GM21447 (cell line): ENCODE measurements at regions not wholly inside any gene's neighbourhood (a gene's known extent, or its start where the extent isn't known, plus 50 kb on each side); places are given as distances from the start of the nearest gene placed in this dataset.
"Not testable (repeated sequence)": the region's sequence is repeated elsewhere in the genome, so short reads cannot be mapped to it uniquely, and the experiment has no call there.

Source experiments
- ATAC-seq: cut with Tn5 transposase; IDR thresholded peaks from one replicate; pipeline ENCODE4 v1.9.1; 2021; ENCODE audit not compliant: unreplicated experiment

DNA sequence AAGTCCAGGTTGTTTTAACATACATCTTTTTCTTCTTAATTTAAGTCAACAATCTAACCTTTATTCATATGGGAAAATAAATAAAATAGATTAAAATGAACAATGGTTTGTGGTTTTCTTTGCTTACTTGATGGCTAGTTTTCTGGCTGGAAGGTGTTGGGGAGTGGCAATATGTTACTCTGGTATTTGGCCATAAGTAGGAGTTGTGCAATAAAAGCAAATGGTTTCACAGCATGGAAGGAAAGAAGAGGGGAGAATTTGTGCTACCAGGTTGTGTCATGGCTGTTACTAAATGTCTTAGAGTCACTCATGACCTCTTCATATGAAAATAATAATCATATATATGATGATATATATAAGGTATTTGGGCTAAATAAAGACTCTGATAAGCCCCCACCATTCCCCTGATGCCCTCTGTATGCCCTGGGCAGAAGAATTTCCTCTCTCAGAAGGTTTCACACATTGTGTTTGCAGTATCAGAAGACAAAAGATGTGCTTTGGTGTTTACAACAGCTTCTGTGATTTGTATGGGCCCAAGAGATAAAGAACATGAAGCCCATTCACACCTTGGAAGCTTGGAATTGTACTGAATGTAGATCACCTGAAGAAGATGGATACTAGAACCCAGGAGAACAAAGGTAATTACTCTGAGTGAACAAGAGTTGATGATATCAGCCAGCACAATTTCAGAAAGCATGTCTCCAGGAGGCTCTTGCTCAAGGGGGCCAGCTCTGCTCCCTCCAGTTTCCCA lies 160.9 kb downstream of the ALG10B start:
- no peak for ATAC-seq

DNA sequence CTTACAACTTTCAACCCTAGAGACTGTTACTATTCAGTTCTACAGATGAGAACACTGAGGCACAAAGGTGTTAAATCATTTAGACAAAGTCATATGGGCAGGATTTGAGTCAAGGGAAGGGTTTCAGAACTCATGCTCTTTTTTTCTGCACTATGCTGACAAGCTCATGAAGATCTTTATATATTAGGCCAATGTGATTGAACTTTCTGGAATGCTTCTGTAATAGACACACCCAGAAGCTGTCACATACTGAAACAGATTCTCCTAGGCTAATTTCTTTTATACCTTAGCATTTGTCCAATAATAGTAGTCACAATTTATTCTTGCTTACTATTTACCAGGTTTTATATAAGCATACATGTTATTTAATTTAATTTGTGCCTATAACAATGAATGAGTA lies 164.0 kb downstream of the ALG10B start:
- ATAC-seq: no peak

- no peak for ATAC-seq
These were observed 168.4 kb downstream of the ALG10B start for GRCh38 chr12:38484821-38485449.

DNA sequence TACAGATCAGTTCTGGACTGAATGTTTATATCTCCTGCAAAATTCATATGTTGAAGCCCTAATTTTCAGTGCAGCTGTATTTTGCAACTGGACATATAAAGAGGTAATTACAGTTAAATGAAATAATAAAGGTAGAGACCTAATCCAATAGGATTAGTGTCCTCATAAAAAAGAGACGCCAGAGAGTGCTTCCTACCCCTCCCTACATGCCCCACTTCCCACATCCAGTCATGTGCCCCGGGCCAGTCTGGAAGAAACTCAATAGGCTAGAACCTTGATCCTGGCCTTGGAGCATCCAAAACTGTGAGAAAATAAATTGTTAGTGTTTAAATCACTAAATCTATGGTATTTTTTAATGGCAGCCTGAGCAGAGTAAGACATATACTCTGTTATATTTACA lies 172.3 kb downstream of the ALG10B start:
- no peak for ATAC-seq

GRCh38 chr12:38490073-38490472 lies 173.5 kb downstream of the ALG10B start:
- ATAC-seq: no peak

GRCh38 chr12:38490941-38491340 lies 174.4 kb downstream of the ALG10B start:
- ATAC-seq: no peak

GRCh38 chr12:38501481-38501880 lies 184.9 kb downstream of the ALG10B start:
- no peak for ATAC-seq

GRCh38 chr12:38501991-38502390 lies 185.4 kb downstream of the ALG10B start:
- no peak for ATAC-seq

DNA sequence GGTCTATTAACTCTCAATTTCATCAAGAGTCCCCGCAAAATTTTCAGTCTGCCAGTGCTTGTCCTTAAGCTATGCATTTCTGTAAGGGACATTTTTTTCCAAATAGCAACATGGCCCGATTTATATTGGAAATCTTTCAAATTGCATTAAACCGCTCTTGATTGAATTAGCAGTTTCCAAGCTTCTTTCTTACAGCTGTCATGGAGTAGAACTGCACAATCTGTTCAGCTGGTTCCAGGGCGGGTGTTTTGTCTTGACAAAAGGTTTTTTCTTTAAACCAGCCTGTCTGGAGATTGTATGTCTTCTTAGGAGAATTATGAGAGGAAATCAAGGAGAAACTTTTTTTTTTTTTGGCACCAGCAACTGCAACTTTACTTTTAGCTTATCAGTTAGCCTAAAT lies 185.8 kb downstream of the ALG10B start:
- no peak for ATAC-seq

- ATAC-seq: no peak
These were observed 191.3 kb downstream of the ALG10B start for GRCh38 chr12:38507839-38508238.

DNA sequence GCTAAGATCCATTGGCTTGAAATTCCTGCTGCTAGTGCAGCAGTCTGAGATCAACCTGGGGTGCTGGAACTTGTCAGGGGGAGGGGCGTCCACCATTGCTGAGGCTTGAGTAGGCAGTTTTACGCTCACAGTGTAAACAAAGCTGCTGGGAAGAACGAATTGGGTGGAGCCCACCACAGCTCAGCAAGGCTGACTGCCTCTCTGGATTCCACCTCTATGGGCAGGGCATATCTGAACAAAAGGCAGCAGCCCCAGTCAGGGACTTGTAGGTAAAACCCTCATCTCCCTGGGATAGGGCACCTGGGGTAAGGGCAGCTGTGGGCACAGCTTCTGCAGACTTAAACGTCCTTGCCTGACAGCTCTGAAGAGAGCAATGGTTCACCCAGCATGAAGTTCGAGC lies 191.7 kb downstream of the ALG10B start:
- no peak for ATAC-seq

- ATAC-seq: no peak
These were observed 199.3 kb downstream of the ALG10B start for GRCh38 chr12:38515912-38516311.

GRCh38 chr12:38516418-38516817 lies 199.8 kb downstream of the ALG10B start:
- no peak for ATAC-seq

- no peak for ATAC-seq
These were observed 207.3 kb downstream of the ALG10B start for GRCh38 chr12:38523920-38524319.

- ATAC-seq: no peak
These were observed 211.1 kb downstream of the ALG10B start for GRCh38 chr12:38527631-38528030.

- ATAC-seq: no peak
These were observed 212.0 kb downstream of the ALG10B start for GRCh38 chr12:38528527-38528926.

DNA sequence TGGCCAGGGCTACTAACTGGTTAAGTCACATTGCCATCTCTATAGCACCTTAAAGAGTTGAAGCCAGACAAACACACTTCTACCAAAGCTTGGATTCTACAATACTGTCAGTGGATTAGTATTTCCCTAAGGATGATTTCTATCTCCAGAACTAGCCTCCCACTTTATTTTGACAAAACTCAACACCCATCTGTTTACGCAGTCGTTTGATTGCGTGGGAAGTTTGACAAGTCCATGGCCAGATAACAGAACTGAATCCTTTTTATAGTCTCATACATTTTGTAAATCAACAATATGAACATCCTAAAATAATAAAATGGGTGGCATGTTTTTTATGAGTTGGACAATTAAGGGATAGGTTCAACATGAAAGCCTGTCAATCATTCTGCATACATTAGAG lies 212.7 kb downstream of the ALG10B start:
- ATAC-seq: not testable (repeated sequence)

- ATAC-seq: no peak
These were observed 221.7 kb downstream of the ALG10B start for GRCh38 chr12:38538319-38538718.

GRCh38 chr12:38540156-38540555 lies 223.6 kb downstream of the ALG10B start:
- ATAC-seq: no peak

GRCh38 chr12:38541849-38542248 lies 225.3 kb downstream of the ALG10B start:
- no peak for ATAC-seq

DNA sequence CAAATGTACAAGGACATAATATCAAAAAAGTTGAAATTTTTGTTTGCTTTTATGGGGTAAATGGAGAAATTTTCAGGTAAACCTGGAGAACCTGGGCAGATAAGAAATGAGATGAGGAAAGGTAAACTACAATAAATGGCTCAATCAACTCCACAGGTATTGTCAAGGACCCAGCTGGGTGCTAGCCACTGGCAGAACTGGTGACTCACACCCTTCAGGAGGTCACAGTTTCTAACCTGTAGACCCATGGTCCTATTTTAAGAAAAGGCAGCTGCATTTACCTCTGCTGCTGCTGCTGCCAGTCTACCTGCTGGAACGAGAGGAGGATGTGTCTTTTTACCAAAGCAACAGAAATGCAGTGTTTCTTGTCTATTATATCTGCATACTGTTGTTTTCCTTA lies 226.6 kb downstream of the ALG10B start:
- ATAC-seq: no peak

DNA sequence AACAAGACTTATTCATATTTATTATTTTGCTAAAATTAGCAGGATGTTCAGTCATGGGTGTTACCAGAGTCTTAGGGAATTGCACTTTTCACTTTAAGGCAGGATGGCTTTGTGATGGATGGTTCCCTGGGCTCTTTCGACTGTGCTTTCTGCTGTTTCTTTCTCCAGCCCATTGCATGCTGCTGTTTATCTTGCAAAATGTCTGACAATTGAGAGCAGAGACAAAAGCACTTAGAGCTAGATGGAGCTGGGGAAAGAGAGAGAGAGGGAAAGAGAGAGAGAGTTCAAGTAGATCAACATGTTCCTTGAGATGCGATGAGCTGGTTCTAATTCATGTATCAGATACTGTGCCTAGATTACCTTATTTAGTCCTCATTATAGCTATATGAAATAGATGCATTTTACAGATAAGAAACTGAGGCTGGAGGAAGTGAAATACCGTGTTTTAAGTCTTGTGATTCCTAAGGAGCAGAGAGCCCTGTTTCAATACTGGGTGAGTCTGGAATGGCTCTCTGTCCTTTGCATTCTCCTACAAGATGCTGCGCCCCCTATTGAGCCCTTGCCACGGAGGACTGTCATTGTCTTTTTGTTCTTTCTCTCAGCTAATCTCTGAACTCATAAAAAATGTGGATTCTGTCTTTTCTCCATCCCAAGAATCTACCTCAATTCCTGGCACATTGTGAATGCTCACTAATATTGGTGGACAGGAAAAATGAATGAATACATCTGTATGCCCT lies 227.9 kb downstream of the ALG10B start:
- no peak for ATAC-seq
